Astrocyte of the cerebellum (primary cell): ENCODE measurements at regions not wholly inside any gene's neighbourhood (a gene's known extent, or its start where the extent isn't known, plus 50 kb on each side); places are given as distances from the start of the nearest gene placed in this dataset.

Experiments used
- DNase-seq: peaks from one replicate; pipeline ENCODE4 v3.0.0-alpha.2; 2011; ENCODE audit warnings: low read depth
- H3K4me3 ChIP-seq: 2 replicates; pipeline ENCODE4 v1.5.1; 2011; ENCODE audit warnings: mild to moderate bottlenecking, low read depth, low read length, moderate library complexity
- in situ Hi-C: cut with HindIII; loops from 2 replicates; pipeline ENCODE4 v1.10.0; 2017; ENCODE audit warnings: low sequenced_read_pairs
- TF ChIP-seq, protein P1 (sequence below): IDR thresholded peaks from 2 replicates; pipeline ENCODE4 v1.5.1; 2012; ENCODE audit warnings: low read length, low read depth, moderate library complexity, mild to moderate bottlenecking; ENCODE audit errors: missing control alignments

DNA sequence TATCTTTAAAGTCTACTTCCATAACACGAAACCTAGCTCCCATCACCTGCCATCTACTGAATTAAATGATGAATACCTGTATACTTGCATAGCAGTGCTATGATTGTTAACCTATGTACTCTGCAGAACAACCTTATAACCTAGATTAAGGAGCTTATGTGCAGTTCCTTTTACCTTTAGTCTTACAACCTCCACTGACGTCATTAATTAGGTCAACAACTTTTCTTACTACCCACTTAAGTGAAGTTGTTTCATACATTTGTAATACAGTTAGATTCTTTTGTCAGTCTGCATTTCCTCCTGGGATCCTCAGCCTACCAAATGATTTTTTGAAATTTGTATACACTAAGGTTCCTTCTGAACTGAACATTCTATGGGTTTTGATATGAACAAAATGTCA lies 1082.3 kb downstream of the SUCLG1 start:
- H3K4me3 ChIP-seq: no peak overlapping the region
- in situ Hi-C loops: no loop called here
- no peak for DNase-seq
- TF ChIP-seq, protein P1, sequence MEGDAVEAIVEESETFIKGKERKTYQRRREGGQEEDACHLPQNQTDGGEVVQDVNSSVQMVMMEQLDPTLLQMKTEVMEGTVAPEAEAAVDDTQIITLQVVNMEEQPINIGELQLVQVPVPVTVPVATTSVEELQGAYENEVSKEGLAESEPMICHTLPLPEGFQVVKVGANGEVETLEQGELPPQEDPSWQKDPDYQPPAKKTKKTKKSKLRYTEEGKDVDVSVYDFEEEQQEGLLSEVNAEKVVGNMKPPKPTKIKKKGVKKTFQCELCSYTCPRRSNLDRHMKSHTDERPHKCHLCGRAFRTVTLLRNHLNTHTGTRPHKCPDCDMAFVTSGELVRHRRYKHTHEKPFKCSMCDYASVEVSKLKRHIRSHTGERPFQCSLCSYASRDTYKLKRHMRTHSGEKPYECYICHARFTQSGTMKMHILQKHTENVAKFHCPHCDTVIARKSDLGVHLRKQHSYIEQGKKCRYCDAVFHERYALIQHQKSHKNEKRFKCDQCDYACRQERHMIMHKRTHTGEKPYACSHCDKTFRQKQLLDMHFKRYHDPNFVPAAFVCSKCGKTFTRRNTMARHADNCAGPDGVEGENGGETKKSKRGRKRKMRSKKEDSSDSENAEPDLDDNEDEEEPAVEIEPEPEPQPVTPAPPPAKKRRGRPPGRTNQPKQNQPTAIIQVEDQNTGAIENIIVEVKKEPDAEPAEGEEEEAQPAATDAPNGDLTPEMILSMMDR: no peak

DNA sequence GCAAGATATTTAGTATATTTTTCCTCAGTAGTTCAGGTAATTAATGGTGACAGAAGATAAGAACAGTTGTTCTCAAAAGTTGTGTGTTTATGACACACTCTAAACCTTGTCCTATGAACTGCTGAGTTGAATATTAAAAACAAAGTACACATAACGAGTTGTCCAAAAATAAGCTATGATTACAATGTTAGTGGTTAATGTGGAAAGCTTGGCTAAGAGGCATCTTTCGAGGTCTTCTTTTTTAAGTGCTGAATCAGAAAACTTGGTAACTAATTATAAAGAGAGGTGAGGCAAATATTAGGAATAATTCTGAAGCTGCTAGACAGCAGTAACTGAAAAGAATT lies 1088.7 kb downstream of the SUCLG1 start:
- TF ChIP-seq, protein P1: no peak
- in situ Hi-C loops: no loop called here
- no peak for DNase-seq

DNA sequence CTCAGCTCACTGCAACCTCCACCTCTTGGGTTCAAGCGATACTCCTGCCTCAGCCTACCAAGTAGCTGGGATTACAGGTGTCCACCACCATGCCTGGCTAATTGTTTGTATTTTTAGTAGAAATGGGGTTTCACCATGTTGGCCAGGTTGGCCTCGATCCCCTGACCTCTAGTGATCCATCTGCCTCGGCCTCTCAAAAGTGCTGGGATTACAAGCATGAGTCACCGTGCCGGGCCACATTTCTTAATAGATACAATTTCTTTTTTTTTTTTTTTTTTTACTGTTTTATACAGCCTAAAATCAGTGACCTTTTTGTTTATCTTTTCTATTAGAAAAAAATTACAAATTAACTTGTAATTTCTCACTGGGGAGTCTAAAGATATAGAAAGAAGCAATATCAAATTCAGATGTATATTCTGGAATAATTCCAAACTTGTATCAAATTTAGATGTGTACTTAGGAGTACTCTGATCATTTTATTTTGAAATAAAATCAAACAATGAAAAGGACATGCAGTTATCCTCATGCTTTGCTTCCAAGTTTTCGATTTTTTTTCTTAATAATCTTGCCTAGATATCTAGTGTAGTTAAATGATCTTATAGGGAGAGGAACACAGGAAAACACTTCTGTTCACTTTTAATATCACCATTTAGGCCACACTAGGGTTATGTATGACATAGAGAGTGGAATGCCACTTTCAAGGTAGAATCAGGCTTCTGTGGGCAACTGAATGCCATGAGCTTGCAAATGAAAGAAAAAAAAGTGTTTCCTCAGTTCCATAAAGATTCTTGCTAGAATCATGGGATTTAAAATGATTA lies 1089.3 kb downstream of the SUCLG1 start:
- TF ChIP-seq, protein P1: no peak
- no peak for DNase-seq
- in situ Hi-C loops: no loop called here
- no peak overlapping the region for H3K4me3 ChIP-seq

More for the DNA sequence above, 1088.7 kb downstream of the SUCLG1 start:
- H3K4me3 ChIP-seq: no peak overlapping the region

DNA sequence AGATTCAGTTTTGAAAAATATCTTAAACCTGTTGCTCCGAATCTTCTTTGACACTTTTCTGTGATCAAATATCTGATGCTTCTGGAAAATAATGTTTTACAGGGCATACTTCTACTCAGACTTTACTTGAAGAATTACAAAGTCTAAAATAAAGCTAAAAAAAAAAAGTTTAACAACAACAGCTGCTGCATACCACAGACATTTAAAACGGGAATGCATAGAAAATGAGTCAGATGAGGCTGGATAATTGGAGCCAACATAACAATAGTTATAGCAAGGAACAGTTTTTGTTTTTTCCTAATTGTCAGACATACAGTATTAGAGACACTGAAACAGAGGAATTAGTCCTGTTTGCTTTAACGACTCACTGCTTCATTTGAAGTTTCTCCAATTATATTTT lies 1090.2 kb downstream of the SUCLG1 start:
- peak; percentile 16 for DNase-seq
- no peak overlapping the region for H3K4me3 ChIP-seq
- in situ Hi-C loops: no loop called here
- TF ChIP-seq, protein P1: no peak

DNA sequence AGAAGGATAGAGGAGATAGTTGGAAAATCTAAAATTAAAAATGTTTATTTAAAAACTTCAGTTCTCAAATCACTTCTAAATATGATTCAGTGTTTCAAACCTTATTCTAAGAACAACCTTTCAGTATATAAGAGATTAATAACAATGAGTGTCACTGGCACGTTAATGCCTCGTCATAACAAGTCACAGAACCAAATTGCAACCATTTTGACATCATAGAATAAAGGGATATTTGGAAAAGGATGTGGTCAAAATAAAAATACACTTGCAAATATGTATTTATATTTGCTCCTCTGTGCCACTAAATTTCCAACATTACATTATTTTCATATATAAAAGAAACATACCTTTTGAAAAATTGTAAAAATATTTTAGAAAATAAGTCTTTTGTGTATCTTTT lies 1090.6 kb downstream of the SUCLG1 start:
- H3K4me3 ChIP-seq: no peak overlapping the region
- TF ChIP-seq, protein P1: no peak
- in situ Hi-C loops: no loop called here
- DNase-seq: no peak

DNA sequence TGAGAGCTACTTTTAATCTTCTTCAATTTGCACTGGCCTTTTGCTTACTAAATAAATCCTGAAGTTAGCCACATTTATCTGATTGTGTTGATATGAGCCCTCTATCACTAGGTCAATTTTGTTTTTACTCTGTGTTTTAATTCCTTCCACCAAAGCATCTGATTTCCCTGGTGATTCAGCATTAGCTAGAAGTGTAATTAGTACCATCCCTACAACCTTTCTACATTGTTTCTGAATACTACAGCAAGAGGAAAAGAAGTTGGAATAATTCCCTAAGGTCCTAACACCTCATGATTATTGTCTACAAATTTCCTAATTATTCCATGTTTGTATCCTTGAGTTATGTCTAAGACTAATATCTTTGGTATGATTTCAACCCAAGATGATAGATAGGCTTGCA lies 1093.6 kb downstream of the SUCLG1 start:
- no peak overlapping the region for H3K4me3 ChIP-seq
- no peak for DNase-seq
- TF ChIP-seq, protein P1: no peak
- in situ Hi-C loops: no loop called here
